Activated gamma-delta T cell treated with anti-CD3 and anti-CD28 coated beads, Interleukin-2, amount 50 U/mL, for 16 hours (primary cell): ENCODE measurements at regions not wholly inside any gene's neighbourhood (a gene's known extent, or its start where the extent isn't known, plus 50 kb on each side); places are given as distances from the start of the nearest gene placed in this dataset.
"Not testable (repeated sequence)": the region's sequence is repeated elsewhere in the genome, so short reads cannot be mapped to it uniquely, and the experiment has no call there.

Source experiments
- DNase-seq: peaks from one replicate; pipeline ENCODE4 v3.0.0-alpha.2; 2020; ENCODE audit warnings: low read depth

DNA sequence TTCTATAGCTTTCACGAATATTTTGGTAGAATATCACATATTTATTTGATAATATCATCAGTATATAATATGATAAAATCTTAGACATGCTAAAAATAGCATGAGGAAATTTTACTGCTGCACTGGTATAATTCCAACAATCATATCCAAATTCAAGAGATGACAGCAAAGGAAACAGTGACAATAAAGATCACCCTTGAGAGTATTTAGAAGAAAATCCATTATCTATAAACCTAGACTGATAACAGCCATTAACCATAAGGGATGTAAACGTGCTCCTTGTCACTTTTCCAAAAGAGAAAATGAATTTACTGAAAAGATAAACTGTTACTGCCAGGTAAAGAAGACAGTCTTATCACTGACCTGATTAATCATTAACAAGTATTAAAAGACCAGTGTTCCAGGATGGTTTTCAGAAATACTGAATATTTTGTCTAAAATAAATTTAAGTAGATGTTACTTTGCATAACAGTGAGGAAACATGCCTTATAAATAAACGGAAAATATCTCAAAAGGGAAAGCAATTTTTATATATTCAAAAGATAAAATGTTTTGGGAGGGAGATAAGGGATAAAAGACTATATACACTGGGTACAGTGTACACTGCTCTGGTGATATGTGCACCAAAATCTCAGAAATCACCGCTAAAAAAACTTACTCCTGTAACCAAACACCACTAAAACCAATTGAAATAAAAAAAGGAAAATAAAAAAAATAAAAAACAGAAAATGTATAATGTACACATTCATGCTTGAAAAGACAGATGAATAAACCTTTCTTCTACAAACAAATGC lies 1704.7 kb downstream of the HACE1 start:
- no peak for DNase-seq

DNA sequence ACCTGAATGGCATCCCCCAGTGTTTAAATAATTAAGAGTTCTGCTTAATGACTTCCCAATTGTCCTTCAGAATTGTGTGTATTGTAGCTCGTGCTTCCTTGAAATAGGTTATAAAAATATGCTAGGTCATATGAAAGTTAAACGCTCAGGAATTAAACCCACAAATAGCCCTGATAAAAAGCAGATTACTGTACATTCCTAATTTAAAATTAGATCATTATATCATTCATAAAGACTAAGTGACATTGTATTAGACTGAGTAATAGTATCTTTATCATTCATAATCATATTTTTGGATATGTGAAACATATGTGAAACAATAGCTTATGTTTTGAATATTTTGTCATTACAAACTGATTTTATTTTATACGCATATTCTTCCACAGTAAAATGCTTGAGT lies 1706.7 kb downstream of the HACE1 start:
- no peak for DNase-seq

DNA sequence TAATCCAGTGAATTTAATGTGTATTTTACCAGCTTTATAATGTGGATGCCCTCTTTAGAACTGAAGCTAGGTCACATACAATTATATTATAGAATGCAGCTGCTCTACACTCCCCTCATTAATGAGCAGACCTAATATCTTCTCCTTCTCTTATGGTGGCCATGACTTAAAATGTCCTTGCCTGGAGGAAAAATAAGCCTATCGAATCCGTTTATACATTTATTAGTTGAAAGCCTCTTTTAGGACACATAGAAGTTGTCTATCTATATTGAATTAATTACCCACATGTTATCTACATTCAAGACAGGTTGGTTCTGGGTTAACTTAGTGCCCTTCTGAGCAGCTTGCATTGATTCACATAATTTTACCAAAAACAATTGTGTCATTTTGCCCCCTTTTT lies 1716.8 kb downstream of the HACE1 start:
- DNase-seq = no peak

DNA sequence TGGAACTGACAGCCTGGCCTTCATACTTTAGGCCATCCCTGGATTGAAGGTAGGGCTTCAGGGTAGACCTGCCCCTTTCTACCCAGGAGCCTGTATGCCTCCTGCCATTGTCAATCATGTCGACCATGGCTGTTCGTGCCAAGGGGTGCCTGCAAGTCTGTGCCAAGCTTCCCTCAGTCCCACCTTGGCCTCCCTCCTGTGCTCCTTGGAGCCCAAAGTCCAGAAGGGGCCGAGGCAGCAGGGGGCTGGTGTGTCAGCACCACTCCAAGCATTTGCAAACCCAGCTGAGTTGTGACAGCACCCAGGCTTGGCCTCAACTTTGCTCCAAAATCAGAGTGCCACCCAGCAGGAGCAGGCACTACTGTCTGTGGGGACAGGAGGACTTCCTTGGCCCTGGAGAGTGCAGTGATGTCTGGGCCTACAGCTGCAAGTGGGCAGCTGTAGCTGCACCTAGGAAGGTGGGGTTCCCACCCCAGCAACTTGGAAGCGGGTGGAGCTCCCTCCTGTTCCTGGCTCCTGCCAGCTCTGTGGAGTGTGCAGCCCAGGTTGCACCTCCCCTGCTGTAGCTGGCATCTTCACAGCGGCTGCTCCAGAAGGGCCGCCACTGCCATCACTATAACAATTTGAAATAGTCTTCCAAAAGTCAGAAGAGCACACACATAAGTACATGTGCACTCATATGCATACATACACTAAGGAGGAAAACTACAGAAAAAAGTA lies 1719.3 kb downstream of the HACE1 start:
- no peak for DNase-seq

DNA sequence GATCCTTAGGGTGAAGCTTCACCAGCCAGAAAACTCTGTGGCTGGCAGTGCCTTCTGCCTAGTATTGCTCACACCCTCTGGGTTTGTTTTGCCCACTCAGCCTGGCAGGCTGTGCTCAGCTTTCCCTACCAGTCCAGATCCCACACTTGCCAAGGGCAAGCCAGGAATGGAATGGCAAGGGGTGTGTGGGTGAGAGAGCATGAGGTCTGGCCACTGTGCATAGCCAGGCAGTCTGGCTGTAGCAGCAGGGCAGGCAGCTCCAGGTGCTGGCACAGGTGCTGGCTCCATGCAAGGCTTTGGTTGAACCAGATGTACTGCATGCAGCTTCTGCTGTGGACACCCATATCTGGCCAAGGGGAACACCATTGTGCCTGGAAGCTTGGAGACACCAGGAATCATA lies 1720.3 kb downstream of the HACE1 start:
- no peak for DNase-seq

DNA sequence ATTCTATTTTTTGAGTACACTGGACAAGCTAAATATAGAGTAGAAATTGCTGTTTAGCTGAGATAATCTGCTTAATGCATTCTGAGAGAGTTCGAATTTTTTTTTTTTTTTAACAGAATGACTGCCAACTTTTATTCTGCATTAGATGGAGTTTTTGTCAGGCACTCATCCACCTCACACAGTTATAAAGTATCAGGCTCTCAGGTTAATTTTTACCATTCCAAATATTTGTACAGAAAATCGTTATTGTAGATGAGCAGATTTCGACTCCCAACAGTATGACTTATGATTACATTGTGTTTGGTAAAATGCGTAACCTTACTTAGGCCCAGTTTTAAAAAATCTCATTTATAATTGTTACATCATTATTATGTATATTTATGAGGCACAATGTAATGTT lies 1731.0 kb downstream of the GRIK2 start:
- no peak for DNase-seq

DNA sequence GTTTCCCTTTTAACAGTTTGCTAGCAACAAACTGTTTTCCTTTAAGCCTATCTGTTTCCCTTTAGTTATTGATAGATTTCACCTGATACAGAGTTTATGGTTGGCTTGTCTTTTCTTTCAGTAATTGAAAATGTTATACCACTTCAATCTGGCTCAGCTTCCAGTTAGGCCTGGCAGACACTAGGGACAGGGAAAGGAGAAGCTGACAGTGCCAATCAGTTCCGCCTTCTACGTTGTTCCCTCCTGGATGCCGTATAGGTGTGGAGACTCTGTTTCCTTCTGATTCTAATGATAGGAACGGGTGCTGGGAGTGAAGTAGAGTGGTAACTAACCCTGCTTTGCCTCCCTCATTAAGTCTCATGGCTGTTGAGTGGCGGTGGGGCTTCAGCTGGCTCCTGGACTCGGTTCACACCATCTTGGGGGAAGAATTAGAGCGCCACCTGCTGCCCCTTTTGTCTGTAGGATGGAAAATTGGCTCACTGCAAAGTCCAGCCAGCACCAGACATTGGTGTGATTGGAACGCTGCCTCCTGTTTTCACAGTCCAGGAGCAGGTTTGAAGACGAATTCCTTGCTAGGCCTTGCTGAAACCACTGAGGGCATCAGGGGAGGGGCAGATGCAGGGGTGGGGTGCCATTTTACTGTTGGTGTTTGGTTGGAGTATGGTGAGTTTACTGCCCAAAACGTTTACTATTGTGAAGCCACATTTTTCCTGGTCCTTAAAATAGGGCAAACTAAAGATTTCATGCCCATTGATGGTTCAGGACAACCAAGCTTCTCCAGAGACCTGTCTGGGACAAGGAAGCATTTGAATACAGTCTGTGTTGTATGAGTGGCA lies 1729.5 kb downstream of the GRIK2 start:
- no peak for DNase-seq

DNA sequence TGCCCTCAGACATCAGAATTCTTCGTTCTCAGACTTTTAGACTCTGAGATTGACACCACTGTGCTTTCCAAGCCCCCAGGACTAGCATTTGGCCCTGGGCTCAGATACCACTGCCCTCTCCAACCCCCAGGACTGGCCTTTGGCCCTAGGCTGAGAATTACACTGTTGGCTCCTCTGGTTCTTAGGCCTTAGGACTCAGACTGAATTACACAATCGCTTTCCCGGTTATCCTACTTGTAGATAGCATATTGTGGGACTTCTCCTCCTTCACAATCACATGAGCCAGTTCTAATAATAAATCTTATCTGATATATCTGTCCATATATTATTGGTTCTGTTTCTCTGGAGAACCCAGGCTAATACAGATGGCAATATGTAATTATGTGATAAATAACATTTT lies 1725.5 kb downstream of the GRIK2 start:
- no peak for DNase-seq

DNA sequence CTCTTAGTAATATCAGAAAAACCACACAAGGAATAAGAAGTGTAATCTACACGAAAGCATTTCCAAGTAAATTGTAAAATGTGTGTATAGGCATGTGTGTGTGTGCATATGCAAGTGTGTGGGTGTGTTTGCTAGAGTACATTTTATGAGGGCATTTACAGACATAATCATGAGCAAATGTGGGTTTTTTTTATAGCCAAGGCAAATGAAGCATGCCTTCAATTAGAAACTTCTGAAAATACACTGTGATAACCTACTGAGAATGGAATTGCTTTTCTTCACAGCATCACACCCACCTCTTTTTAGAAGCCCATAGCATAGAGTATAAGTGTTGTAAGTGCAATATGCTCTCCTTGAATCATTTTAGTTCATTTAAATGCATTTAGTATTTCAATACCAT lies 1721.1 kb downstream of the GRIK2 start:
- DNase-seq = no peak

DNA sequence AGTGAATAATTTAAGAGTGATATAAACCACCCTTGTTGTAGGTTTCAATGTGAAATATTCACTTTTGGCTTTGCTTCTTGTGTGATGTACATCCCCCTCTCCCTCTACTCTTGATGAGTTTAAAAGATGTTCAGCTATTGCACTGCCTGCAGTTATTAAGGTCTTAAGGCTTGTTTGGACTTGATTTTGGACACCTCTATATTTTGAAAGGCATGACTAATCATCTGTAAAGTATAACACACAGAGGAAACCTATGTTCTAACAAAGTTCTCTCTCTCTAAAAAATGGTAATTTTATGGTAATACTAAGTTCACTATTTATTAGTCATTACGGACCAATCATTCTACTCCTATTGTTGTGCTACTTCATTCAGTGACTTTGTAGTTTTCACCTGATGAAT lies 1719.9 kb downstream of the GRIK2 start:
- no peak for DNase-seq

DNA sequence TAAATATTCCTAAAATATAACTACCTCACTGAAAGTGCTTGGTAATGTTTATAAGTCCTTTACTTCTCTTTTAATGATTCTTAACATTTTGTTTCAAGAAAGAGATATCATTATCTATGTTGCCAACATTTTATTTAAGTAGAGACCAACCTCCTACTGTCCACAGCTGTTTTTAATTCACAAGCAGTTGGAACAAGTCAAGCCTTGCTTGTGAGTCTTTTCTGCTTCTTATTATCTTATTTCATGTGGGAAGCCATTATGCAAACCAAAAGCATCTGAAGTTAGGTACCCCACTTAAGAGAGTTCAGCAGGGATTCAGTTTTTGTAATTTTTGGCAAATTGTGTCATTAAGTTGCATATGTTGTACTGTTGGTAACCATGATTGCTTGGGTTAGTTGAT lies 1714.5 kb downstream of the GRIK2 start:
- DNase-seq = no peak

DNA sequence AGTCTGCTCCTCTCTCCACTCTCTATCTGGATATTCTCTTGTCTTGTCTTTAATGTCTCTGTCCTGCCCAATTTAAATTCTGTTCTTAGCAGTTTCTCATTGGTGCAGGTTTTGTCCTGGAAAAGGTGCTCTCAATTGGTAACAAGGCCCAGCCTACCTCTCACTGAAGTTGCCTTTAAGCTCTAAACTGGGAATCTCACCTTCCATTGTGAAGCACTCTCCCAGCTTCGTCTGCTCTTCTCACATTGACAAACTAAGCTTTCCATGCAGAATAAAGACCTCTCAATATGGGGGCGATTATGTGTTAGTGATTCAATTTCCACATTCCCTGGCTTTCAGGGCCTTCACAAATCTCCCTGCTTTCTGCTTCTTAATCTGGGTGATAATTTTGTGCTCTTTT lies 1712.2 kb downstream of the GRIK2 start:
- DNase-seq = no peak

DNA sequence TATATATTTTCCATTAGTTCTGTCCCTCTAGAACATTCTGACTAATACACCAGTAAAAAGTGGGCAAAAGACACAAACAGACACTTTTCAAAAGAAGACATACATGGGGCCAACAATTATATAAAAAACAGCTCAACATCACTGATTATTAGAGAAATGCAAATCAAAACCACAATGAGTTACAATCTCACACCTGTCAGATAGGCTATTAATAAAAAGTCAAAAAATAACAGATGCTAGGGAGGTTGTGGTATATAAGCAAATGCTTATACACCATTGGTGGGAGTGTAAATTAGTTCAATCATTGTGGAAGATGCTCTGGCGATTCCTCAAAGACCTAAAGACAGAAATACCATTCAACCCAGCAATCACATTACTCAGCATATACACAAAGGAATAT lies 1707.8 kb downstream of the GRIK2 start:
- DNase-seq = no peak

DNA sequence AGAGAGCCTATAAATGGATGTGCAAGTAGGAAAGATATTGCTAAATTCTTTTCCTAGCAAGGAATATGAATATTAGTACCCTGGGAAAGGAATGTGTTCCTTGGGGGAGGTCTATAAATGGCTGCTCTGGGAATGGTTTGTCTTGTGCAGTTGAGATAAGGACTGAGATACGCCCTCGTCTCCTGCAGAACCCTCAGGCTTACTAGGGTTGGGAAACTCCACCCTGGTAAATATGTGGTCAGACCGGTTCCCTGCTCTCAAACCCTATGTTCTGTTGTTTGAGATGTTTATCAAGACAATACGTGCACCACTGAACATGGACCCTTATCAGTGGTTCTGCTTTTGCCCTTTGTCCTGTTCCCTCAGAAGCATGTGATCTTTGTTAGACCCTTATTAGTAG lies 1698.9 kb downstream of the GRIK2 start:
- DNase-seq = not testable (repeated sequence)

DNA sequence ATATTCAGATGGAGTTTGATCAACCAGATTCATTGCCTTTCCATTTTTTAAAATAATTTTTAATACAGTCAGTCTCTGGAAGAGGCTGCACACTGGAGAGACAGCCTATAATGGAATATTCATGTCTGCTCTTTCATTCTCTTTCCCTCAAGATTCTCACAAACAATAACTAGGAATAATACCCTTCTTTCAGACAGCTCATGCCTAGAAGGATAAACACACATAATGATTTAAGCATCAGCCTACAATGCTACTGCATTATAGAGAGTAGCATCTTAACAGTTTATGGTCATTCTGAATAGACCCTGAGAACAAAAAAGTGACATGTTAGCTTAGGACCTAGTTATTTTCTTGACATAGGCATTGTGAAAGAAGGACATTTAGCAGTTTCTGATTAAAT lies 1692.3 kb downstream of the GRIK2 start:
- no peak for DNase-seq

DNA sequence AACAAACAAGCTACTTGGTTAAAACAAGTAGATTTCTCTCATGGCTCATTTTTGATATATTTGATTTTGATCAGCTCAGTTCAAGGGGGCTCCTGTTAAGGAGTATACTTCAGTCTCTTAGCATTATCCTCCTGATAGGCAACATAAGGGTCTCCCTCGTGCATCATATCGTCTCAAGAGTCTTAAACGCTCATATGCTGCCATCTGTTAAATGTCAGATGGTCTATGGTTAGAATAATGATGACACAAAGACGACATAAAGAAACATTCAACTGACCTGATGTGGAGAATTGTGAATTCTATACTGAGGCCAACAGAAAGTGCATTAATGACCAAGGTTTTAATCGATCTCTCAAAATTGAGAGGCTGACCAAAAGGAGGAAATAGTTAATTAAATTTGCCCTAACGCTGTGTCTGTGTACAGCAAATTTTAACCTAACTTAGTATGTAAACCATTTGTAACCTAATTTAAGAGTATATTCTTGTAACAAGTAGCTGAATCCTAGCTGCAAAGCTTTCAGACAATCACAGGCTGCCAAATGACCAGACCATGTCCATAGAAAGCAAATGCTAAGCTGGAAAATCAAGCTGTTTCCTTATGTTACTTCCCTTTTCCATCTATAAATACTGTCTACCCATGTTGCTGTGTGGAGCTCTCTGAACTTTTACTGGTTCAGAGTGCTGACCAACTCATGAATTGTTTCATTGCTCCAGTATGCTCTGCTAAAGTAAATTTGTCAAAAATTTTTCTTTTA lies 1688.5 kb downstream of the GRIK2 start:
- DNase-seq = no peak

DNA sequence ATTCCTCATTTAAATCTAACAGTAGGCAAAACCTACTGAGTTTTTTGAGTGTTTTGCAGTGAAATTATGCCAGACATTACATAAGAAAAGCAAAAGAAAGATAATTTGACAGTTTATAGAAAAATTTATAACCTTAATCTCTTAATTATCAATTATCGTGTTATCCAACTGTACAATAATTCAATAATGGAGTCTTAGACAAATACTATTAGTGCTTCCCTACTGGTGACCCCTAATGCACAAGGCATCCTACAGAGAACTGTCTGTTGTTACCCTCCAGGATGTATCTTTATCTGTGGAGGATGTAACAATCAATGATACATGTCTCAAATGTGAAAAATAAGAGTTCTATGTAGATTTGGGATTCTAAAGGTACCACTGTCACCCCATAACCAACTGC lies 1687.6 kb downstream of the GRIK2 start:
- DNase-seq = no peak

DNA sequence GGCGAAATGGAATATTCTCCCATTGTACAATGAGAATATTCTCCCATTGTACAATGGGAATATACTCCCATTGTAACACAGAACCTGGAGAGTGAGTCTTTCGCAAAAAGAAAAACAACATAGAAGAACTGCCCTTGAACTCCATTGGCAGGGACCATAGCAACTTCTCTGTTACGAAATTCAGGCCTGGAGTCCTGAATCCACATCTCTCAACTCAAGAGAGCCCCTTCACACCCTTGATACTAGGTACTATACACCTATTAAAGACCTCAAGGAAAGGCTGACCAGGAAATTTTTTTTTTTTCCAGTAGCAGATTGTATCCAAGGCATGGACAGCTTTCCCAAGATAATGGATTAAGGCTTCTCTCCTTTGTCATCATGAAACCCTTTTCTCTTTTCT lies 1687.0 kb downstream of the GRIK2 start:
- no peak for DNase-seq

DNA sequence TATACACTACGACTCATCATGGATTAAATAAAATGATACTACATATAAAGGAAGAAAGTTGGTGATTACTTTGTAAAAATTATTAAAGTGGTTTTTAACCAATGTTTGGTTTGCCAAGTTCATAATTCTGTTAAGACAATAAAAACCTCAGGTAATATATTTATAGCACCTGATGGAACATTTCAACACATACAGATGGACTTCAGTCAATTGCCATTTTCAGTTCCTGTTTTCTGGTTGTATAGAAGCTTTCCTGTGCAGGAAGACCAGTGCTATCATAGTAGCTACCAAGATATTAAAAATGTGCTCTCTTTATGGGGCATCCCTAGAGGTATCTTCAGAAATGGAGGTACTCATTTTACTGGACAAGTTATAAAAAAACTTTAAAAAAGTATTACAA lies 1686.4 kb downstream of the GRIK2 start:
- DNase-seq = no peak

DNA sequence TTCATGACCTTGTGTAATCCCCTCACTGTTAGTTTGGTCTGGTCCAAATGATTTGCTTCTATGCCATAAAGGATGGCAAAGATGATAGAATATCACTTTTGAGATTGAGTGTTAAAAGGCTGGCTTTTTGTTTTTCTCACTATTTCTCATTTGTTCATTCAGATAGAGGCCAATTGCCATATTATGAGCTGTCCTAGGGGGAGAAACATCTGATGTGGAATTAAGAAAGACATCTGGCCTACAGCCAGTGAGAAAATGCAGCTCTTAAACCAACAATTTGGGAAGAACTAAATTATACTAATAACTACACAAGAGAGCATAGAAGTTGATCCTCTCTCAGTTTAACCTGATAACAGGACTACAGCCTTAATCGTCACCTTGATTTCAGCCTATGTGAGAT lies 1668.6 kb downstream of the GRIK2 start:
- DNase-seq = no peak

DNA sequence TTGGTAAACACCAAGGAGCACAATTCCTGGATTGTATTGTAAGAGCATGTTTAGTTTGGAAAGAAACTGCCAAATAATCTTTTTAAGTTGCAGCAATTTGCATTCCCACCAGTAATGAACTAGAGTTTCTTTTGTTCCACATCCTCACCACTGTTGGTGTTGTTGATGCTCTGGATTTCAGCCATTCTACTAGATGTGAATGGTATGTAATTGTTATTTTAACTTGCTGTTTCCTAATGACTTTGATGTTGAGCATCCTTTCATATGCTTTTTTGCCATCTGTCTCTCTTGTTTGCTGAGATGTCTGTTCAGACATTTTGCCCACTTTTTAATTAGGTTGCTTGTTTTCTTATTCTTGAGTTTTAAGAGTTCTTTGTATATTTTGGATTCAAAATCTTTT lies 1654.1 kb downstream of the GRIK2 start:
- DNase-seq = no peak

DNA sequence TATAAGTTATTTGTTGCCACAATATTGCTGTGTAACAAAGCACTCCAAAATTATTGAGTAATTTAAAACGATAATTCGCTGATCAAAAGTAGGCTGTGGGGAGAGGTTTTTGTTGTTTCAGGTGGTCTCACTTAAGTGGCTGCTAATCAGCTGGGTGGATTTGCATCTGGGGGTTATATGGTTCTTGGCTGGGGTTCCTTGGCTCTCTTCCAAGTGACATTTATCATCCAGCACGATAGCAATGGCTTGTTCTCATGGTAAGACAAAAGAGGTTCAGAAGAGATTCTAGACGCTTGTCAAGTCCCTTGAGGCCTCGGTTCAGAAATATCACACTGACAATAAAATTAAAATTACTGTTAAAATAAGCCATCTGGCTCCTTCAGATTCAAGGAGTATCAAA lies 1648.8 kb downstream of the GRIK2 start:
- no peak for DNase-seq
